Activated naive CD4-positive, alpha-beta T cell treated with anti-CD3 and anti-CD28 coated beads, Interleukin-2, amount 10 ng/mL, durations not matched to agents 7 days and 5 days (primary cell): ENCODE measurements at regions not wholly inside any gene's neighbourhood (a gene's known extent, or its start where the extent isn't known, plus 50 kb on each side); places are given as distances from the start of the nearest gene placed in this dataset.

Experiments used
- CTCF ChIA-PET: fragments of 350-600 bp; sonication (Branson Sonifier 250); formaldehyde crosslinking; loops from one replicate; lab custom pipeline; 2021; ENCODE audit warnings: antibody characterized with exemption; lab: Charles Lee
- DNase-seq: peaks from one replicate; pipeline ENCODE4 v3.0.0-alpha.2; 2020
- H3K27ac Mint-ChIP-seq: one replicate; pipeline ENCODE4 v1.8.0; 2021; ENCODE audit warnings: mild to moderate bottlenecking, moderate library complexity, mixed read lengths
- H3K27me3 Mint-ChIP-seq: one replicate; pipeline ENCODE4 v1.8.0; 2021; ENCODE audit warnings: mild to moderate bottlenecking, mixed read lengths
- H3K36me3 Mint-ChIP-seq: one replicate; pipeline ENCODE4 v1.8.0; 2021; ENCODE audit warnings: mixed read lengths
- H3K4me1 Mint-ChIP-seq: one replicate; pipeline ENCODE4 v1.8.0; 2021; ENCODE audit warnings: mixed read lengths
- H3K4me3 Mint-ChIP-seq: one replicate; pipeline ENCODE4 v1.8.0; 2021; ENCODE audit warnings: mild to moderate bottlenecking, moderate library complexity, mixed read lengths
- H3K9me3 Mint-ChIP-seq: one replicate; pipeline ENCODE4 v1.8.0; 2021; ENCODE audit warnings: mixed read lengths

DNA sequence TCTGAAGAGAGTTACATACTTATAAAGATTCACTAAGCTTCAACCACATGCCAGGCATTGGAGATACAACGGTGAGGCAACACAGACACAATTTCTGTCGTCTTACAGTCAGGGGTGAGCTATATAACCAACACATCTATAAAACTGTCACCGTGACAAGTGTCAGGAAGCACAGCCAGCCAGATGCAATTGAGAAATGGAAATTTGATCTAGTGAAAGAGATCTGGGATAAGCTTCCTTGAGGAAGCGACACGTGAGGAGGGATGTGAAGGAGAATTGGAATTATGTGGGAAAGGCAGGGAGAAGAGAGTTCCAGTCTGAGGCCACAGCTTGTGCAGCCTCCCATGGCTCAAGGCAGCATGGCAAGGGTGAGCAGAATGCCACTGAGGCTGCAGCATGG, 50.9 kb upstream of the ZNF354B start:
- no peak for DNase-seq
- Mint-ChIP-seq H3K9me3 (no peaks in the 10 kb centered on the region), H3K27me3 (no peaks in the 10 kb centered on the region), H3K4me1 (no peaks in the 10 kb centered on the region), H3K36me3 (no peaks in the 10 kb centered on the region), H3K4me3 (no peak overlapping the region), H3K27ac (no peak overlapping the region)
- CTCF ChIA-PET: no interaction called here

DNA sequence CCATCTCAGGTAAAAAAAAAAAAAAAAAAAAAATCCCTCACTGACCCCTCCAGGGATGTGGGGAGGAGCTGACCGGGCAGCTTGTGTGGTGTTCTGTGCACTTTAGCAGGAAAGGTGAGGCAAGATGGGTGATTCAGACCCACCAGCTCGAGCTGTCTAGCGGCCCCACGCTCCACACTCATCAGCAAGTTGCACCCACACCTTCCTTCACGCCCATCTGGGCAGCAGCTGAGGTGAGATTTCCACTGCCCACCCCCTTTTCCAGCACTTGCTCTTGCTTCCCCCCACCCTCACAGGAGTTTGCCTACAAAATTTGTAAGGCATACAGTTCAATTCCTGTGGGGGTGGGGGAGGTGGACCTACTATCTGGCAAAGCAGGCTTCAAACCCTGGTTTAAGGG, 58.7 kb upstream of the ZNF354B start:
- Mint-ChIP-seq H3K9me3 (peaks cover 15% of the 10 kb centered on the region), H3K4me3 (no peak overlapping the region)
- CTCF ChIA-PET: no interaction called here

DNA sequence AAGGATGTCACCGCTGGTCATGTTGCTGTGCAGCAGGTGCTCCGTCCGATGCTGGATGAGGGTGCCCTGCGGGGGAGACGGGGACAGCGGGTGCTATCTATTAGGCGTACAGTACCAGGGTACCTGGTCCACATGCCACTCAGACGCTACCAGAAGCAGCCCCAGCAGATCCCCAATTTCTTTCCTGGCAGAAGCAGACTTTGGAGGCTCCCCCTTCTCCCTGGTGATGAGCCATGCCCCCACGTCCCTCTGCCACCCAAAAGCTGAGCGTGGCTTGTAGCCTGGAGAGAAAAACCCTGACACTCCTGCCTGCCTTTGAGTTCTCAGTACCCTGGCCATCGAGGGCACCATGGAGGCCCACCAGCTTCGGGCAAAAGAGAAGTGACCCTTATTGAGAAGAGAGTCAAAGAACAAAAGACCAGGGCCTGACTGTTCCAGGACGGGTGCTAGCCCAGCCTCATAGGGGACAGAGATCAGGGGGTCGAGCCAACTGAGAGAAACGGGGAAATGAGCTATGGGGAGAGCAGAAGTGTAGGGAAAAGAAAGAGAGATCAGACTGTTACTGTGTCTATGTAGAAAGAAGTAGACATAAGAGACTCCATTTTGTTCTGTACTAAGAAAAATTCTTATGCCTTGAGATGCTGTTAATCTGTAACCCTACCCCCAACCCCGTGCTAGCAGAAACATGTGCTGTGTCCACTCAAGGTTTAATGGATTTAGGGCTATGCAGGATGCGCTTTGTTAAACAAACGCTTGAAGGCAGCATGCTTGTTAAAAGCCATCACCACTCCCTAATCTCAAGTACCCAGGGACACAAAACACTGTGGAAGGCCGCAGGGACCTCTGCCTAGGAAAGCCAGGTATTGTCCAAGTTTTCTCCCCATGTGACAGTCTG, 62.0 kb upstream of the ZNF354B start:
- no peak overlapping the region for H3K4me3 Mint-ChIP-seq
- CTCF ChIA-PET: no interaction called here
- no peaks in the 10 kb centered on the region for H3K27me3 Mint-ChIP-seq
- no peaks in the 10 kb centered on the region for H3K4me1 Mint-ChIP-seq
- H3K36me3 Mint-ChIP-seq: no peaks in the 10 kb centered on the region
- no peak for DNase-seq
- no peak overlapping the region for H3K27ac Mint-ChIP-seq
- peaks cover 13% of the 10 kb centered on the region for H3K9me3 Mint-ChIP-seq

More for the DNA sequence above, 58.7 kb upstream of the ZNF354B start:
- H3K27me3 Mint-ChIP-seq: no peaks in the 10 kb centered on the region
- DNase-seq: no peak
- no peak overlapping the region for H3K27ac Mint-ChIP-seq
- no peaks in the 10 kb centered on the region for H3K4me1 Mint-ChIP-seq
- H3K36me3 Mint-ChIP-seq: no peaks in the 10 kb centered on the region

GRCh38 chr5:178797101-178797521, 62.6 kb upstream of the ZNF354B start:
- Mint-ChIP-seq H3K27me3 (no peaks in the 10 kb centered on the region), H3K4me1 (no peaks in the 10 kb centered on the region), H3K36me3 (no peaks in the 10 kb centered on the region), H3K4me3 (no peak overlapping the region), H3K9me3 (peaks cover 13% of the 10 kb centered on the region), H3K27ac (no peak overlapping the region)
- CTCF ChIA-PET: no interaction called here
- DNase-seq: no peak

DNA sequence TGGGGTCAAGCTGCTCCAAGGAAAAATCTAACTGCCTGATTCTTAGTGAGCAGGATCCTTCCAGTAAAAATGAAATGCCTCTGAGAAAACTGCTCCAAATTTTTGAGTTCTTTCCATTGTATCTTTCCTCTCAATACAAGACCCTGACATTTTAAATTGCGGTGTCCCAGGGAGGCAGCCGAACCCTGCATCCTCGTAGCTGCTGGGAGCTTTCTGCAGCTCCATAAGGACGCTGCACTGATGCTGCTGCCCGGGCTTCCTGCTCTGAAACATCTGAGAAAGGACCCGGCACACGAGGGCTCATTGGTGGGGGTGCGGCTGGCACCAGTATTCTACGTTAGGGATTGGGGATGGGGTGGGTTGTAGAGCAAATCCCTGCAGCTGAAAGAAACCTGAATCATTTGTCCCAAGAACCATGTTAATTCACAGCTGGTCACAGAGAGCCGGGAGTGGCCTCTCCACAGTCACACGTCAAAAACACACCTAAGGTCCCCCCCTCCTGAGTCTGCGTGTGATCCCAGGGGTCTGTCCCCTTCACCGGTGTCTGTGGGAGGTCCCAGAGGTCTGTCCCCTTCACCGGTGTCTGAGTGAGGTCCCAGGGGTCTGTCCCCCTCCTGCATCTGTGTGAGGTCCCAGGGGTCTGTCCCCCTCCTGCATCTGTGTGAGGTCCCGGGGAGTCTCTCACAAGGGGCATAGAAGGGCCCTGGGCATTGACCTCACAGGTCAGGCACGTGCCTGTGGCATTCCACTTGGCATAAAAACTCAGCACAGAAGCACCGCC, 63.4 kb upstream of the ZNF354B start:
- no peaks in the 10 kb centered on the region for H3K27me3 Mint-ChIP-seq
- no peaks in the 10 kb centered on the region for H3K4me1 Mint-ChIP-seq
- H3K9me3 Mint-ChIP-seq: peaks cover 9% of the 10 kb centered on the region
- H3K36me3 Mint-ChIP-seq: no peaks in the 10 kb centered on the region
- CTCF ChIA-PET: no interaction called here
- no peak for DNase-seq
- H3K4me3 Mint-ChIP-seq: no peak overlapping the region
- H3K27ac Mint-ChIP-seq: no peak overlapping the region

DNA sequence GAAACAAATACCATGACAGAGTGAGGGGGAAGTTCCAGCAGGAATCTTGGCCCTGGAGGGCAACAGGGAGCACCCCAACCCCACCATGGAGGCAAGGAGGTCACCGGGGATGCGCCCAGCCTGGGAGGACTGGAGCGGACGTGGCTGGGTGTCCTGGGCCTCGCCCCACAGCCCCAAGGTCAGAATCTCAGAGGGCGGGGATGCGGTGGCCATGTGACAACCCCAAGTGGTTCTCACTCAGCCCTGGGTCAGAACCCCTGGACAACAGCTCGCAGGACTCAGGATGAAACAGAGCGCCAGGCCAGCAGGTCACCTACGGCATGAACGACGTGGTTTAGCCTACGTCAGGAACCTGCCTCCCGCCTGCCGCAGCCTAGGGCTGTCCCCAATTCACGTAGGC, 64.0 kb upstream of the ZNF354A start:
- H3K4me1 Mint-ChIP-seq: no peaks in the 10 kb centered on the region
- no peak for DNase-seq
- CTCF ChIA-PET: no interaction called here
- no peak overlapping the region for H3K4me3 Mint-ChIP-seq
- H3K27me3 Mint-ChIP-seq: no peaks in the 10 kb centered on the region
- no peak overlapping the region for H3K27ac Mint-ChIP-seq
- no peaks in the 10 kb centered on the region for H3K36me3 Mint-ChIP-seq
- peaks cover 3% of the 10 kb centered on the region for H3K9me3 Mint-ChIP-seq

- no peak for DNase-seq
- Mint-ChIP-seq H3K9me3 (peaks cover 2% of the 10 kb centered on the region), H3K27ac (no peak overlapping the region), H3K4me3 (no peak overlapping the region), H3K27me3 (no peaks in the 10 kb centered on the region), H3K36me3 (no peaks in the 10 kb centered on the region), H3K4me1 (no peaks in the 10 kb centered on the region)
- CTCF ChIA-PET: no interaction called here
These were observed 63.2 kb upstream of the ZNF354A start for GRCh38 chr5:178793696-178794095.

GRCh38 chr5:178793151-178793550, 62.7 kb upstream of the ZNF354A start:
- no peak overlapping the region for H3K4me3 Mint-ChIP-seq
- peak; percentile 26 for DNase-seq
- H3K9me3 Mint-ChIP-seq: peaks cover 2% of the 10 kb centered on the region
- no peaks in the 10 kb centered on the region for H3K36me3 Mint-ChIP-seq
- H3K27me3 Mint-ChIP-seq: no peaks in the 10 kb centered on the region
- no peak overlapping the region for H3K27ac Mint-ChIP-seq
- H3K4me1 Mint-ChIP-seq: no peaks in the 10 kb centered on the region
- CTCF ChIA-PET: no interaction called here

GRCh38 chr5:178791976-178792375, 61.5 kb upstream of the ZNF354A start:
- CTCF ChIA-PET: no interaction called here
- DNase-seq: no peak
- Mint-ChIP-seq H3K27me3 (no peaks in the 10 kb centered on the region), H3K4me3 (no peak overlapping the region), H3K27ac (no peak overlapping the region), H3K36me3 (no peaks in the 10 kb centered on the region), H3K9me3 (peaks cover 2% of the 10 kb centered on the region), H3K4me1 (no peaks in the 10 kb centered on the region)

GRCh38 chr5:178790371-178790770, 59.9 kb upstream of the ZNF354A start:
- no peak overlapping the region for H3K27ac Mint-ChIP-seq
- no peak for DNase-seq
- CTCF ChIA-PET: no interaction called here
- no peak overlapping the region for H3K4me3 Mint-ChIP-seq
- no peaks in the 10 kb centered on the region for H3K4me1 Mint-ChIP-seq
- no peaks in the 10 kb centered on the region for H3K36me3 Mint-ChIP-seq
- H3K27me3 Mint-ChIP-seq: no peaks in the 10 kb centered on the region
- H3K9me3 Mint-ChIP-seq: peaks cover 2% of the 10 kb centered on the region

DNA sequence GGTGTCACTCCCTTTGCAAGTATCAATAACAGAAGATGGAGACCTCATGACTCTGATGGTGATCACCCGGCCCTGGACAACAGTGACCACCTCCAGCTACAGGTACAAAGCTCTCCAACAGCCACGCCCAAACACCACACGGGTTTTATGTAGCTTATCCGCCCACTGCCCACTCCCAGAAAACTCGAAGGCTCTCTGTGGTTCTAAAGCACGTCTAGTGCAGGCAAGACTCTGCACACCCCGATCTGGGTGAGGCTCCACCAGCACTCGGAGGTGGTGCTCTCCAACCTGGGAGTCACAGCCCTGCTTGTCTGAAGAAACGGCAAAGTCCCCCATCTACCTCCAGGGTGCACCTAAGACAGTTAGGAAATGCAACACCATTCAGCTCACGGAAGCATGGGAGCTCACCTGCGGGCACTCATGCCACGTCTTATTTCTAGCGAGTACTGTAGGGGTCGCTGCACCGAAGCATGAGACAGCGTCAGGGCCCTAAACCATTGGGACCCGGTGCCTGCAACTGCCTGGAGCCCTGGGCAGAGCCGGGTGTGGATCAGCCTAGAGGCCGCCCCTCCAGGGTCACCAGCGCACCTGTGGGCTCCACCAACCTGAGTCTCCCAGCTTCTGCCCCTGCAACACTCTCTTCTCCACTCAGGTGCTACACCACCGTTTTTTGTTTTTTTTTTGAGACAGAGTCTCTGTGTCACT, 58.1 kb upstream of the ZNF354A start:
- H3K9me3 Mint-ChIP-seq: peaks cover 2% of the 10 kb centered on the region
- no peaks in the 10 kb centered on the region for H3K27me3 Mint-ChIP-seq
- CTCF ChIA-PET: no interaction called here
- no peaks in the 10 kb centered on the region for H3K4me1 Mint-ChIP-seq
- no peak overlapping the region for H3K27ac Mint-ChIP-seq
- H3K36me3 Mint-ChIP-seq: no peaks in the 10 kb centered on the region
- H3K4me3 Mint-ChIP-seq: no peak overlapping the region
- DNase-seq: no peak

DNA sequence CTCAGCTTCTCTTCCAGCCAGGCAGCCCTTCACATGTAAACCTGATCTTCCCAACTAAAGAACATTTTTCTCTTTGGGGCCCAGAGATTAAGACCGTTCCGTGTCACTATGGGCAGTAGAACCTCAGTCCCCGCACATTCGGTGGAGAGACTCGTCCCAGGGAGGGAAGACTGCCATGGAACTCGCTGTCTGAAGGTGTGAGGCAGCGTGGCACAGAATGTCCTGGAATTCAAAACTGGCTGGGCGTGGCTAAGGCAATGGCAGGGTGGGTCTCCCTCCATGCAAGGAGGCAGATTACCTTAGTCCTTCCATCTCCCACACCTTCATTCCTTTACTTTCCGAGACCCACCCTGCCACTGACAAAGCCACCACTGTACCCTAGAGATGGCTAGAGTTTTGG, 57.4 kb upstream of the ZNF354A start:
- Mint-ChIP-seq H3K36me3 (no peaks in the 10 kb centered on the region), H3K27ac (no peak overlapping the region)
- CTCF ChIA-PET: no interaction called here

DNA sequence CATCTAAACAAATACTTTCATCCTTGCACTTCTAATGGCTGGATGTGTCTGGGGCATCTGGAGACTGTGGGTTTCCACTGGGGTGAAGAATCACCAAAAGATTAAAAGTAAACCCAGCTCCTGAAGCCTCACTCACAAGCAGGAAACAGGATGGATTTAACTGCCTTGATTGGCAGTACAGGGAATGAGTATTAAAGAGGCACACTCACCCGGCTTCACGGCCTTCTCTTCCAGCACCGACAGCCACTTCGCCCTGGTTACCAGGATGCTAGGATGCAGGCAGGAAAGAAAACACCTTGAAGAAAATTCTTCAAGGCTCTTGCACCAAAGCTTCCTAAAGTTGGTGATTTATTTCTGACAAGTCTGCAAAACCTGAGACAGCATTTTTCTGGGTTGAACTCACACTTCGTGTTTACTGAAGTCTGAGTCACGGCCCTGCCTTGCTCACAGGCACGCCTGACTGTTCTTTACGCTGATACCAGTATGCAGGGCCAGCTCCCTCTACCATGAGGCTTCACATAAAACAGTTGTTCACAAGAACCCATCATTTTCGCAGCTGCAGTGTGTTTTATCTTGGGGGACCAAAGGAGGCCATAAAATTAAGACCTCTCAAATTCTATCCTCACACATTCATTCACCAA, 56.5 kb upstream of the ZNF354A start:
- no peak overlapping the region for H3K4me3 Mint-ChIP-seq
- CTCF ChIA-PET: no interaction called here
- H3K4me1 Mint-ChIP-seq: no peaks in the 10 kb centered on the region
- no peak overlapping the region for H3K27ac Mint-ChIP-seq
- no peaks in the 10 kb centered on the region for H3K36me3 Mint-ChIP-seq
- no peak for DNase-seq
- H3K27me3 Mint-ChIP-seq: no peaks in the 10 kb centered on the region
- peaks cover 2% of the 10 kb centered on the region for H3K9me3 Mint-ChIP-seq

More for the DNA sequence above, 57.4 kb upstream of the ZNF354A start:
- Mint-ChIP-seq H3K9me3 (peaks cover 2% of the 10 kb centered on the region), H3K4me3 (no peak overlapping the region), H3K27me3 (no peaks in the 10 kb centered on the region), H3K4me1 (no peaks in the 10 kb centered on the region)
- no peak for DNase-seq

DNA sequence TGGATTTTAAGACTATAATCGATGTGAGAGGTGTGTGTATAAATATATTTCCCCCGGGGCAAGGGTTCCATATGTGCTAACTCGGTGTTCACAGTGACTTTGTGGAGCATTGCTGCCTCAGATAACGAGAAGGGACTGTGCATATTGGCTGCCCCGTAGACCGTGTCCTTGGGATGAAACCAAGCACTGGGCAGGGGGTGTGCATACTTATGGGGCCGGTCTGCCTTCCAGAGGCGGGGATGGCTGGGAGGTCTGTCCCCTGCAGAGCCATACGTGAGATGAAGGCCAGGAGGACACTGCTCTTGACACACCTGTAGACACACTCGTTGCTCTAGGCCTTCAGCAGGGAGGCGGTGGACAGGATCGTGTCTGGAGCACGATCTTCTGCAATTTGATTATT, 56.0 kb upstream of the ZNF354A start:
- DNase-seq: no peak
- H3K4me1 Mint-ChIP-seq: no peaks in the 10 kb centered on the region
- CTCF ChIA-PET: no interaction called here
- H3K27me3 Mint-ChIP-seq: no peaks in the 10 kb centered on the region
- H3K27ac Mint-ChIP-seq: no peak overlapping the region
- H3K4me3 Mint-ChIP-seq: no peak overlapping the region
- H3K36me3 Mint-ChIP-seq: no peaks in the 10 kb centered on the region
- peaks cover 2% of the 10 kb centered on the region for H3K9me3 Mint-ChIP-seq
